ENCODE measurements at regions not wholly inside any gene's neighbourhood (a gene's known extent, or its start where the extent isn't known, plus 50 kb on each side); places are given as distances from the start of the nearest gene placed in this dataset.

DNA sequence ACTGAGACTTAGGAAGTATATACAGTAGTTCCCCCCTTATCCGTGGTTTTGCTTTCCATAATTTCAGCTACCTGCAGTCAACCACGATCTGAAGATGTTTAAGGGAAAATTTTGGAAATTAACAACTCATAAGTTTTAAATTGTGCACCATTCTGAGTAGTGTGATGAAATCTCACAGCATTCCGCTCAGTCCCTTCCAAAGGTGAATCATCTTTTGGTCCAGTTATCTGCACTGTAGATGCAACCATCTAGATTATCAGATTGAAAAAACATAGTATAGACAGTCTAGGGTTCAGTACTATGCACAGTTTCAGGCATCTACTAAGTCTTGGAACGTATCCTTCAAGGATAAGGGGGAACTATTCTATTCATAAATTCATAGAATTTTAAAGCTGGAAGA is 109.0 kb downstream of the ANXA3 start:
- Histone ChIP-seq H3K27me3 (ENCODE audit: insufficient read depth, low read length, poor library complexity) (no peaks in the 10 kb centered on the region), H2AFZ (ENCODE audit: low read depth, low read length) (no peak overlapping the region), H3K4me2 (ENCODE audit: insufficient read depth, low read length) (no peak overlapping the region), H3K79me2 (ENCODE audit: insufficient read depth, low read length) (no peaks in the 10 kb centered on the region), H3K4me1 (ENCODE audit: insufficient read depth, low read length) (peaks cover 36% of the 10 kb centered on the region), H3K27ac (ENCODE audit: low read length) (no peak overlapping the region), H4K20me1 (ENCODE audit: insufficient read depth, low read length) (no peaks in the 10 kb centered on the region), H3K4me3 (ENCODE audit: low read depth in 1 of 2, low read length in 2 of 2) (no peak overlapping the region), H3K9ac (ENCODE audit: low read depth, low read length) (no peak overlapping the region), H3K9me3 (ENCODE audit: insufficient read depth, low read length, severe bottlenecking) (no peaks in the 10 kb centered on the region), H3K36me3 (ENCODE audit: insufficient read depth, low read length) (no peaks in the 10 kb centered on the region)
- DNase-seq = no peak
- TF ChIP-seq, protein P1, sequence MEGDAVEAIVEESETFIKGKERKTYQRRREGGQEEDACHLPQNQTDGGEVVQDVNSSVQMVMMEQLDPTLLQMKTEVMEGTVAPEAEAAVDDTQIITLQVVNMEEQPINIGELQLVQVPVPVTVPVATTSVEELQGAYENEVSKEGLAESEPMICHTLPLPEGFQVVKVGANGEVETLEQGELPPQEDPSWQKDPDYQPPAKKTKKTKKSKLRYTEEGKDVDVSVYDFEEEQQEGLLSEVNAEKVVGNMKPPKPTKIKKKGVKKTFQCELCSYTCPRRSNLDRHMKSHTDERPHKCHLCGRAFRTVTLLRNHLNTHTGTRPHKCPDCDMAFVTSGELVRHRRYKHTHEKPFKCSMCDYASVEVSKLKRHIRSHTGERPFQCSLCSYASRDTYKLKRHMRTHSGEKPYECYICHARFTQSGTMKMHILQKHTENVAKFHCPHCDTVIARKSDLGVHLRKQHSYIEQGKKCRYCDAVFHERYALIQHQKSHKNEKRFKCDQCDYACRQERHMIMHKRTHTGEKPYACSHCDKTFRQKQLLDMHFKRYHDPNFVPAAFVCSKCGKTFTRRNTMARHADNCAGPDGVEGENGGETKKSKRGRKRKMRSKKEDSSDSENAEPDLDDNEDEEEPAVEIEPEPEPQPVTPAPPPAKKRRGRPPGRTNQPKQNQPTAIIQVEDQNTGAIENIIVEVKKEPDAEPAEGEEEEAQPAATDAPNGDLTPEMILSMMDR (IDR thresholded peaks at IDR 0.05; ENCODE audit: borderline replicate concordance, extremely low read depth, low read length, poor library complexity, severe bottlenecking) = no peak
- no peak for TF ChIP-seq EZH2 (IDR thresholded peaks at IDR 0.05; ENCODE audit: borderline replicate concordance, low read depth, low read length, severe bottlenecking)
- ATAC-seq (ENCODE audit: insufficient read depth, low read depth) = no peak

DNA sequence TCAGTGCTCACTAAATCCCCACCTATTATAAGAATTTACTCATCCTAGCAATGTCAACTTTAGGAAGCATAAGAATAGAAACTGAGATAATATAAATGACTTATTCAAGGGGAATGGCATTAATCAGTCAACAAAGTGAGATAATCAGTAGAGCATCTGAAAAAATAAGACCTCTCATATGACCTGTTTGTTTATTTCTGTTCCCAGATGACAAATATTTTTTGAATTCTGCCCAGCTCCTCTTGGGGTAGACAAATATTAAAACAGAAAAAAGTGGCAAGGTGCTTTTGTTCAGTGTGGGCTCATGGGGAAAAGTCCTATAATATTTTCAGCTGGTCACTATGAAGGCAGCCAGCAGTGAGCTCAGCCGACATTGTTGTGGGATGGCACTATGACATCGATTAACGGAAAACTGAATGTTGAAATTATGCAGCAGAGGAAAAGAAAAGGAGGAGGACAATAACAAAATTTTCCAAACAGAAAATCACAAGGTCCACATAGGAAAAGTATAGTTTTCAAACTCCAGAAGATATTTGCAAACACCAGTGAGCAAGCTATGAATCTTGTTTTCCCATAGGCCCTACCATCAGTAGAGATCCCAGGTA is 109.6 kb downstream of the ANXA3 start:
- no peak overlapping the region for H3K9ac ChIP-seq (ENCODE audit: low read depth, low read length)
- no peak overlapping the region for H3K27ac ChIP-seq (ENCODE audit: low read length)
- peaks cover 33% of the 10 kb centered on the region for H3K4me1 ChIP-seq (ENCODE audit: insufficient read depth, low read length)
- H3K4me2 ChIP-seq (ENCODE audit: insufficient read depth, low read length) = no peak overlapping the region
- no peak overlapping the region for H2AFZ ChIP-seq (ENCODE audit: low read depth, low read length)
- H3K27me3 ChIP-seq (ENCODE audit: insufficient read depth, low read length, poor library complexity) = no peaks in the 10 kb centered on the region
- no peaks in the 10 kb centered on the region for H3K9me3 ChIP-seq (ENCODE audit: insufficient read depth, low read length, severe bottlenecking)
- H3K36me3 ChIP-seq (ENCODE audit: insufficient read depth, low read length) = no peaks in the 10 kb centered on the region
- H3K4me3 ChIP-seq (ENCODE audit: low read depth in 1 of 2, low read length in 2 of 2) = no peak overlapping the region
- DNase-seq (no peak), ATAC-seq (ENCODE audit: insufficient read depth, low read depth) (no peak)
- no peaks in the 10 kb centered on the region for H3K79me2 ChIP-seq (ENCODE audit: insufficient read depth, low read length)
- no peaks in the 10 kb centered on the region for H4K20me1 ChIP-seq (ENCODE audit: insufficient read depth, low read length)
- TF ChIP-seq, protein P1 (IDR thresholded peaks at IDR 0.05; ENCODE audit: borderline replicate concordance, extremely low read depth, low read length, poor library complexity, severe bottlenecking) = no peak
- no peak for TF ChIP-seq EZH2 (IDR thresholded peaks at IDR 0.05; ENCODE audit: borderline replicate concordance, low read depth, low read length, severe bottlenecking)

DNA sequence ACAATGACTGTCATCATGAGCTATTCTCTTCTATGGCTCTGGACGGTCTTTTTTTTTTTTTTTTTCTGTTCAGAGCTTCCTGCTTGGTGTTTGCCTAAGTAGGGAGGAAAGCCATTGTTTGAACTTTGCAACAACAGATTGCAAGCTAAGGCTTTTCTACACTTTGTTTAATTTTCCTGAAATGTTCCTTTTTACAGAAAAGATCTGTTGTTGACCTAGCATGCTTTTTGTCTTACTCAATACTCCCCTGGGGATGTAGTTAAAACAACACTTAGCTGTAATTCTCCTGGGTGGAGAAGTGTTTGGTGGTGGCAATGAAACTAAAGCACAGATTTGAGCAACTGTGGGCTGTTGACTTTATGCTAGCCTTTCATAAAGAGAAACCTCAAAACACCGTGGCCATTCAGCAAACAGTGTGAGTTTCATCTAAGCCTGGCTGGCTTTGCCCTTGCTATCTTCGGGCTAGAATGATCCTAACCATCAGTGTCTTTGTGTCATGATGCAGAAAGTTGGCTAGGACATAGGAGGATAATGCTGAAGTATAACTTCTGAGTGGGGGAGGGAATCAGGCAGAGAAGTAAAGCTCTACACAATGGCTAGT is 110.5 kb downstream of the ANXA3 start:
- no peak for ATAC-seq (ENCODE audit: insufficient read depth, low read depth)
- Histone ChIP-seq H3K79me2 (ENCODE audit: insufficient read depth, low read length) (no peaks in the 10 kb centered on the region), H3K9me3 (ENCODE audit: insufficient read depth, low read length, severe bottlenecking) (no peaks in the 10 kb centered on the region), H3K4me1 (ENCODE audit: insufficient read depth, low read length) (peaks cover 25% of the 10 kb centered on the region), H3K27me3 (ENCODE audit: insufficient read depth, low read length, poor library complexity) (no peaks in the 10 kb centered on the region), H4K20me1 (ENCODE audit: insufficient read depth, low read length) (no peaks in the 10 kb centered on the region), H3K9ac (ENCODE audit: low read depth, low read length) (no peak overlapping the region), H3K4me3 (ENCODE audit: low read depth in 1 of 2, low read length in 2 of 2) (no peak overlapping the region), H3K27ac (ENCODE audit: low read length) (no peak overlapping the region), H2AFZ (ENCODE audit: low read depth, low read length) (no peak overlapping the region), H3K4me2 (ENCODE audit: insufficient read depth, low read length) (no peak overlapping the region), H3K36me3 (ENCODE audit: insufficient read depth, low read length) (no peaks in the 10 kb centered on the region)
- no peak for TF ChIP-seq EZH2 (IDR thresholded peaks at IDR 0.05; ENCODE audit: borderline replicate concordance, low read depth, low read length, severe bottlenecking)
- TF ChIP-seq, protein P1 (IDR thresholded peaks at IDR 0.05; ENCODE audit: borderline replicate concordance, extremely low read depth, low read length, poor library complexity, severe bottlenecking) = no peak
- no peak for DNase-seq

Measured in DND-41 (cell line).